Epithelial cell of proximal tubule (primary cell): ENCODE measurements at regions not wholly inside any gene's neighbourhood (a gene's known extent, or its start where the extent isn't known, plus 50 kb on each side); places are given as distances from the start of the nearest gene placed in this dataset.

ENCODE experiments used
- DNase-seq: peaks from one replicate; pipeline ENCODE4 v3.0.0-alpha.2; 2011; ENCODE audit warnings: low read depth
- H3K4me3 ChIP-seq: 2 replicates; pipeline ENCODE4 v1.5.1; 2011; ENCODE audit warnings: low read depth, mild to moderate bottlenecking, low read length
- TF ChIP-seq, protein P1 (sequence below): conservative IDR thresholded peaks from 2 replicates; pipeline ENCODE4 v1.5.1; 2012; ENCODE audit warnings: low read depth, mild to moderate bottlenecking, low read length

DNA sequence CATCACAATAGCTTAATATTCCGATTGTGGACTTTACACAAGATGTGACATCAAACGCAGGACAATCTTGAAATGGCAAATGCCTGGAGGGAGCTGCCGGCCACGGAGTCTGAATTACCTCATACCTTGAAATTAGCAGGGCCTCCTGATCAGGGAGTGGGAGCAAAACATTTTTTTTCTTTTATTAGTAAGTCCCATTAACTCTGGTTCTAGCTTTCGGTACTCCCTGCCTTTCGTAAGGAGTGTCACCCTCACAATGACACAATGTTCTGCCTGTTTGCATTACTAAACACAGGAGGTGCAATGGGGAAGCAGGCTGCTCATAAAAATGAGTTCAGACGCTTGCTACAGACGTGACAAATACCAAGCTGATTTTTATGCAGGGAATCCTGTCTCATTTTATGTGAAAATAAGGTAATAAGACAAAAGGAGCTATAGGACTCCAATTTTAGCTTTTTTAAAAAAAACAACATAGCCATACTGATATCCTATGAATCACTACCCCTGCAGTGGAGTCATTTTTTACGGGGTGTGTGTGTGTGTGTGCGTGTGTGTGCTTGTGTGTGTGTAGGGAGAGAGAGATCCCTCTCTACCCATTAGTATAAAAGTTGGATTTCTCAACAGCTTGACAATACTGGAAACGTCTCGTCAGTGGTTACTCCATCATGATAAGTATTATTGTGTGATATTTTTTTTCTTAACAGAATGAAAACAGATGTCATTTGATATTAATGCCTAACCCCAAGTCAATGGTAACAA lies 205.1 kb upstream of the RUNX1 start:
- TF ChIP-seq, protein P1, sequence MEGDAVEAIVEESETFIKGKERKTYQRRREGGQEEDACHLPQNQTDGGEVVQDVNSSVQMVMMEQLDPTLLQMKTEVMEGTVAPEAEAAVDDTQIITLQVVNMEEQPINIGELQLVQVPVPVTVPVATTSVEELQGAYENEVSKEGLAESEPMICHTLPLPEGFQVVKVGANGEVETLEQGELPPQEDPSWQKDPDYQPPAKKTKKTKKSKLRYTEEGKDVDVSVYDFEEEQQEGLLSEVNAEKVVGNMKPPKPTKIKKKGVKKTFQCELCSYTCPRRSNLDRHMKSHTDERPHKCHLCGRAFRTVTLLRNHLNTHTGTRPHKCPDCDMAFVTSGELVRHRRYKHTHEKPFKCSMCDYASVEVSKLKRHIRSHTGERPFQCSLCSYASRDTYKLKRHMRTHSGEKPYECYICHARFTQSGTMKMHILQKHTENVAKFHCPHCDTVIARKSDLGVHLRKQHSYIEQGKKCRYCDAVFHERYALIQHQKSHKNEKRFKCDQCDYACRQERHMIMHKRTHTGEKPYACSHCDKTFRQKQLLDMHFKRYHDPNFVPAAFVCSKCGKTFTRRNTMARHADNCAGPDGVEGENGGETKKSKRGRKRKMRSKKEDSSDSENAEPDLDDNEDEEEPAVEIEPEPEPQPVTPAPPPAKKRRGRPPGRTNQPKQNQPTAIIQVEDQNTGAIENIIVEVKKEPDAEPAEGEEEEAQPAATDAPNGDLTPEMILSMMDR: no peak
- DNase-seq: no peak
- no peak overlapping the region for H3K4me3 ChIP-seq

DNA sequence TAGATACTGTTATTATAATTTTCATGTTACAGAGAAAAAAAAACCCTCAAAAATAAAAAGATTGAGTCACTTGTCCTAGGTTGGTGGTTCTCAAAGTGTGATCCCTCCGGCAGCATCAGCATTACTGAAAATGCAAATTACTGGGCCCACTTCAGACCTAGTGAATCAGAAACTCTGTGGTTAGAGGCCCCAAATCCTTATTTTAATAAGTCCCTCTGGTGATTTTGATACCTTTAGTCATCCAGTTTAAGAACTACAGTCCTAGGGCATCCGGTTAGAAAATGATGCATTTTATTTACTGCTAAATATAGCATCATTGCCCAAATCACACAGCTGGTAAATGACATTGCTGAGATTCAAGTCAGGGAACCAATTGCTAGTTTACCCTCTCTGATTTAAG lies 203.7 kb upstream of the RUNX1 start:
- TF ChIP-seq, protein P1: no peak
- H3K4me3 ChIP-seq: no peak overlapping the region
- DNase-seq: no peak

DNA sequence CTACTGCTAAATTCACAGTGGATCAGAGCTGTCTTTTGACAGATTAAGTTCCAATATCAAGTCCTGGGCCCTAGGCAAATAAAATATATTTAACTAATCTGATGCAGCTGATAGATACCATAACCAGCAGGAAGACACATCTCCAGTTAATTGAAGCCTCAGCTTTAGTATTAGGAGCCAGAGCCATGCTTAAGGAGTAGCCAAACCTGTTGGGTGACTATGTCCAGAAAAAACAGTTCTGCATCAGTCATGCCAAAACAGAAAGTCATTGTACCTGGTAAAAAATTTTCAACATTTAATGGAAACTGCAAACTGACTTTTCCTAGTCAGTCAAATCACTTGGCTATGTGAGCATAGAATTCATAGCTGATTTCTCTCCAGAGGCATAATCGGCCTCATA lies 200.5 kb upstream of the RUNX1 start:
- TF ChIP-seq, protein P1: no peak
- DNase-seq: no peak

DNA sequence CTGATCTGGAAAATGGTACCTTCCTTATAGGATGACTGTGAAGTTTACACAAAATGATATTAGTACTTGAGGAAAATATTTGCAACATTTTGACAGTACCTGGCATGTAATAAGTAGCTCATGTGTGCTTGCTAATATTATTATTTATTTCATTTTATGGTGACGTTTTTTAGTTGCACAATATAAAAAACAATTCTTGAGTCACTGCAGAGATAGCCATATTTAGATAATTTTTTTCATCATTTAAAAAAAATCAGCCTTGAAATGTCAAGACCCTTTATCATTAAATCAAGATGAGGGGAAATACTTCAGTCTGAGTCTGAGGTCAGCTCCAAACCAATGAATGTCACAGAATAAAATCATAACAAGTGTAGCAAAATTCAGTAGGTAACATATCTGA lies 196.8 kb upstream of the RUNX1 start:
- no peak overlapping the region for H3K4me3 ChIP-seq
- TF ChIP-seq, protein P1: no peak
- DNase-seq: no peak

More for the DNA sequence above, 200.5 kb upstream of the RUNX1 start:
- H3K4me3 ChIP-seq: no peak overlapping the region

DNA sequence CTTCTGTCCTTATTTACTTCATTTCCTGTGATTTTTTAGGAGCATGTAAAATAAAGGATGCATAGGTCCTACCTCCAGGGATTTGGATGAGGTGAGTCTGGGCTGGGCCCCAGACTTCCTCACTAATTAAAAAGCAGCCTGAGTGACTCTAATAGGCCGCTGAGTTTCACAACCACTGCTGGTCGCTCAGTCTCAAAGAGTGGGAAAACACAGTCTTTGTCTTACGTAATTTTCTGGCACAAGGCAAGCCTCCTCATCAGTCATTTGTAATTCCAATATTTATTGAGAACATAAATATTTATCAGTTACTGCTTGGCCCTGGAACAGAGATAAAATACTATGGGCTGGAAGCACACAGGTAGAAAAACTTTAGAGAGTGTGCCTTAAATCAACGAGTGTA lies 195.4 kb upstream of the RUNX1 start:
- no peak overlapping the region for H3K4me3 ChIP-seq
- DNase-seq: no peak
- TF ChIP-seq, protein P1: no peak

DNA sequence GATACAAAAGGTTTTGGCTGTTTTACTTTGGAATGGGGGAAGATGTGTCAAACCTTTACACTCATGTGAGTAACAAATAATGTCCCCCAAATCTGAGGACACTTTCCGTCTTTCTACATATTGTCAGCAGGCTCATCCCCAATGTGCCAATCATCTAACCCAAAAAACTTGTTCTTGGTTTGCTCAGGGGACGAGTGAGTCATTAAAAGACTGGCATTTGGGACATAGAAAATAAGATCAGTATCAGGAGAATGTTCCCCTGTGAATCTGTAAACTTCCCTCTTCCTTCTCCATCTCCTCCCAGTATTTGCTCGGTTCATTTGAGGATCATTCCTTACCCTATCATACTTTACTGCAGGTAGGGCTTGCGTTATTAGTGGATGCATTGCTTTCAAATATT lies 194.1 kb upstream of the RUNX1 start:
- TF ChIP-seq, protein P1: no peak
- no peak for DNase-seq
- no peak overlapping the region for H3K4me3 ChIP-seq

DNA sequence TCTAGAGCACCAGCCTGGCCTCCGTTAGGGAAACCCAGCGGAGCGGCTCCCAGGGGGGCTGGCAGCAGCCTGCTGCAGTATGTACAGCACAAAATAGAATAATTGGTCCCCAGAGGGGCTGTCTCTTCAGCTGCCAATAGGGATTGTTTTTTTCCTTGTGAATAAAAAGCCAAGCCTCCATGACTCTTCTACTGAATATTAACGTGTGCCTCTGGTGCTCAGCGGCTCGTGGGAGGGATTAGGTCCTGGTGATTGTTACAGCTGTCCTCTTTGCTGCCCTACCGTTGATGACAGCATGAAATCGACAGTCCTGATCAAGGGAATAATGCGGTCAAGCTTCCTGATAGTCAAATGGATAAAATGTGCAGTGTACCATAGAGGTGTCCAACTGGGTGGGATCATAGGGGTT lies 190.7 kb upstream of the RUNX1 start:
- no peak overlapping the region for H3K4me3 ChIP-seq
- DNase-seq: no peak
- TF ChIP-seq, protein P1: no peak
